A549 (cell line): ENCODE measurements at regions not wholly inside any gene's neighbourhood (a gene's known extent, or its start where the extent isn't known, plus 50 kb on each side); places are given as distances from the start of the nearest gene placed in this dataset.
A peak's percentile ranks its signal among the peaks of the same experiment; 100 is the strongest.

Source experiments
- ATAC-seq, 2 experiments: fragments of 200-7000 bp in 1 of 2; fragments of >200 bp in 1 of 2; cut with Nextera tagmentation in 1 of 2; cut with Tn5 transposase in 1 of 2; 3 replicates each; pipeline versions ENCODE4 v1.8.0 to v1.9.1; 2018 to 2020; ENCODE audit warnings: mild to moderate bottlenecking in 1 of 2, moderate library complexity in 1 of 2
- CTCF ChIA-PET: fragments of 300-600 bp; sonication (Branson Sonifier 250); formaldehyde crosslinking; extraction: SDS; loops from one replicate; lab custom pipeline; 2021; ENCODE audit warnings: antibody characterized with exemption, inconsistent platforms; lab: Yijun Ruan, JAX
- POLR2A ChIA-PET: fragments of 350-600 bp; formaldehyde crosslinking; extraction: SDS; loops from one replicate; lab custom pipeline; 2021; ENCODE audit warnings: antibody characterized with exemption, inconsistent platforms; lab: Yijun Ruan, JAX
- DNase-seq, 2 experiments: peaks; one replicate each; pipeline versions ENCODE4 v3.0.0 to v3.0.0-alpha.2; 2011 to 2016; ENCODE audit warnings: low read depth in 1 of 2, low spot score in 1 of 2
- FAIRE-seq: peaks from 2 replicates; lab custom pipeline; 2011; peaks lifted over from hg19 to GRCh38; lab: Jason Lieb, UNC
- H3K27ac ChIP-seq, 2 experiments: fragments of >200 bp; sonication (Bioruptor Twin); formaldehyde crosslinking; 3 replicates each; pipeline ENCODE4 v1.5.1; 2016 to 2017
- H3K4me1 ChIP-seq: fragments of >200 bp; sonication (Bioruptor Twin); formaldehyde crosslinking; 3 replicates; pipeline ENCODE4 v1.6.1; 2016
- H3K4me2 ChIP-seq: fragments of >200 bp; sonication (Bioruptor Twin); formaldehyde crosslinking; 3 replicates; pipeline ENCODE4 v1.6.1; 2016
- H3K4me3 ChIP-seq: fragments of >200 bp; sonication (Bioruptor Twin); formaldehyde crosslinking; 3 replicates; pipeline ENCODE4 v1.5.1; 2016
- H3K9me3 ChIP-seq: fragments of >200 bp; sonication (Bioruptor Twin); formaldehyde crosslinking; 3 replicates; pipeline ENCODE4 v1.6.1; 2016
- BHLHE40 ChIP-seq: IDR thresholded peaks from 2 replicates; pipeline ENCODE4 v1.6.1; 2012; ENCODE audit warnings: low read depth, low read length, inconsistent platforms
- CHD4 ChIP-seq: fragments of 200-600 bp; sonication (generic); IDR thresholded peaks from 2 replicates; pipeline ENCODE4 v1.6.1; 2016; ENCODE audit warnings: antibody characterized with exemption, mild to moderate bottlenecking, borderline replicate concordance
- EP300 ChIP-seq, 2 experiments: fragments of >200 bp; sonication (Bioruptor Twin); formaldehyde crosslinking; IDR thresholded peaks; 2 replicates in 1 of 2; 3 replicates in 1 of 2; pipeline ENCODE4 v1.6.1; 2016 to 2017
- ESRRA ChIP-seq: fragments of 150-350 bp; IDR thresholded peaks from 2 replicates; pipeline ENCODE4 v1.6.1; 2014; ENCODE audit warnings: mild to moderate bottlenecking, low read length, borderline replicate concordance
- FOXS1 ChIP-seq: fragments of 250-450 bp; sonication (Bioruptor Pico); IDR thresholded peaks from 2 replicates; pipeline ENCODE4 v1.5.0; 2020; ENCODE audit warnings: mild to moderate bottlenecking, moderate library complexity
- GATA3 ChIP-seq: IDR thresholded peaks from 2 replicates; pipeline ENCODE4 v1.6.1; 2012; ENCODE audit warnings: borderline replicate concordance
- HDAC2 ChIP-seq: fragments of 200-600 bp; sonication (generic); IDR thresholded peaks from 2 replicates; pipeline ENCODE4 v1.6.1; 2016
- JUN ChIP-seq, 2 experiments: fragments of >200 bp; sonication (Bioruptor Twin); formaldehyde crosslinking; IDR thresholded peaks; 2 replicates in 1 of 2; 3 replicates in 1 of 2; pipeline ENCODE4 v1.6.1; 2016 to 2017
- KDM1A ChIP-seq: fragments of 200-600 bp; sonication (generic); IDR thresholded peaks from 2 replicates; pipeline ENCODE4 v1.6.1; 2016; ENCODE audit warnings: low read depth, mild to moderate bottlenecking
- MAFK ChIP-seq: fragments of 450-650 bp; IDR thresholded peaks from 2 replicates; pipeline ENCODE4 v1.6.1; 2014; ENCODE audit not compliant: partially characterized antibody
- MAZ ChIP-seq: fragments of 150-350 bp; IDR thresholded peaks from 2 replicates; pipeline ENCODE4 v1.6.1; 2014; ENCODE audit warnings: antibody characterized with exemption, low read depth, low read length, borderline replicate concordance
- NR3C1 ChIP-seq: fragments of >200 bp; sonication (Bioruptor Twin); formaldehyde crosslinking; IDR thresholded peaks from 3 replicates; pipeline ENCODE4 v1.6.1; 2017
- RARB ChIP-seq: fragments of 250-450 bp; sonication (Bioruptor Pico); IDR thresholded peaks from 2 replicates; pipeline ENCODE4 v1.8.0; 2021; ENCODE audit warnings: mild to moderate bottlenecking, moderate library complexity
- RFX5 ChIP-seq: fragments of 450-650 bp; IDR thresholded peaks from 2 replicates; pipeline ENCODE4 v1.7.1; 2014; ENCODE audit warnings: antibody characterized with exemption, mild to moderate bottlenecking, moderate library complexity
- SREBF2 ChIP-seq: fragments of 450-650 bp; IDR thresholded peaks from 2 replicates; pipeline ENCODE4 v1.6.1; 2014; ENCODE audit warnings: mild to moderate bottlenecking, moderate library complexity
- TFCP2L1 ChIP-seq: fragments of 250-450 bp; sonication (Bioruptor Pico); IDR thresholded peaks from 2 replicates; pipeline ENCODE4 v1.5.0; 2021; ENCODE audit warnings: mild to moderate bottlenecking
- TP53 ChIP-seq: fragments of 250-450 bp; sonication (Bioruptor Pico); IDR thresholded peaks from 2 replicates; pipeline ENCODE4 v1.5.0; 2021; ENCODE audit warnings: mild to moderate bottlenecking, moderate library complexity
- ZSCAN20 ChIP-seq: fragments of 250-450 bp; sonication (Bioruptor Pico); IDR thresholded peaks from 2 replicates; pipeline ENCODE4 v1.8.0; 2022; ENCODE audit warnings: mild to moderate bottlenecking, moderate library complexity
- WGBS: methylation state at CpG from one replicate; pipeline ENCODE4 v1.1.6; 2017; ENCODE audit errors: missing lambda C conversion rate; 5-methylcytosine and 5-hydroxymethylcytosine counted together
- TF ChIP-seq, protein P1 (sequence below): fragments of 250-450 bp; sonication (Bioruptor Pico); IDR thresholded peaks from 2 replicates; pipeline ENCODE4 v1.5.0; 2021; ENCODE audit warnings: mild to moderate bottlenecking, moderate library complexity, borderline replicate concordance
- TF ChIP-seq, protein P2 (sequence below): IDR thresholded peaks from 2 replicates; pipeline ENCODE4 v1.6.1; 2012
- TF ChIP-seq, protein P3 (sequence below): fragments of >200 bp; sonication (Bioruptor Twin); formaldehyde crosslinking; IDR thresholded peaks from 2 replicates; pipeline ENCODE4 v1.6.1; 2016
- TF ChIP-seq, protein P4 (sequence below): IDR thresholded peaks from 2 replicates; pipeline ENCODE4 v1.6.1; 2012; ENCODE audit warnings: low read depth, borderline replicate concordance
- TF ChIP-seq, protein P5 (sequence below): fragments of 150-350 bp; IDR thresholded peaks from 2 replicates; pipeline ENCODE4 v1.6.1; 2014; ENCODE audit warnings: low read depth, mild to moderate bottlenecking, low read length

DNA sequence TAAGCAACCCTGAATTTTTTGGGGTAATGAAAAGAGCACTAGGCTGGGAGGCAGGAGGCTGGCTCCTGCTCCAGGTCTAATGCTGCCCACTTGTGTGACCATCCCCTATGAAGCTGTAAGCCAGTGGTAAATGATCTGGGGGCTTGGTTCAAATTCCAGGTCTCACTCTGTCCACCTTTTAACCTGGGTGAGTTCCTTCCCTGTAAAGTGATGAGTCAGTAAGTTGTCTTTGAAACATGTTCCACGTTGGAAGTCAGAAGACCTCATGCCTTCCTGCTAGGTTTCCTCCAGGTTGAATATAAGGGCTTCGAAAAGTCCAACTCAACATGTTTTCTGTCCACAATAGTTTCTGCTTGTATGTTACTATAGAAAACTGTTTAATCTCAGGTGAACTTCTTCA, 160.9 kb upstream of the MYT1L start:
- H3K4me1 ChIP-seq: no peaks in the 10 kb centered on the region
- TF ChIP-seq MAFK (peak; percentile 57), EP300 (IDR thresholded peaks at IDR 0.05) (no peak)
- TF ChIP-seq, all 56 proteins: peak for 1
- Histone ChIP-seq H3K4me2 (no peak overlapping the region), H3K4me3 (no peak overlapping the region), H3K27ac (no peak overlapping the region), H3K9me3 (peaks cover 2% of the 10 kb centered on the region; the same call in 1 of the 3 replicates)
- ChIA-PET POLR2A (no interaction called here), CTCF (no interaction called here)
- WGBS: 0% methylated on average over 2 of the region's 2 CpGs
- no peak for DNase-seq
- no peak for FAIRE-seq
- no peak for ATAC-seq

DNA sequence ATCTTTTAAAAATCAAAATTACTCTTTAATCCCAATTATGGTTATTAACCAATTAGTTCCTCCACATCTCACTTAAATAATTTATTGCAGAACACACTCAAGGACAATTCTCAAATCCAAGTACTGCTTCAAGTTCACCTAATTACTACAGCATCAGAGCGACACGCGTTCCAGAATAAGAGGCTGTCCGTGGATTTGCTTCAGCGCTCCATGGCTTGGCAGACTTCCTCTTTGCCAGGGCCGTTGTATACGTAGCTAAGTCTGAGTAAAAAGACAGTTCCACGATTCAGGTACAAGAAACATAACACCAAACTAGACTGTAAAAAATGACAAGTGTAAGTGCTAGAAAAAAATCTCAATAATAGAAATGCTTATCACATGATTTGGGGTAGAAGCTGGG, 153.2 kb upstream of the MYT1L start:
- no peak for FAIRE-seq
- Histone ChIP-seq H3K9me3 (no peaks in the 10 kb centered on the region), H3K27ac (no peak overlapping the region), H3K4me1 (no peaks in the 10 kb centered on the region), H3K4me2 (no peak overlapping the region), H3K4me3 (no peak overlapping the region)
- ChIA-PET CTCF (interaction anchor here (0.6 to 0.7 kb wide), 2 partner anchors 80 to 183 kb away, joined by 3 read pairs; no protein-coding TSS in a partner anchor), POLR2A (no interaction called here)
- DNase-seq: no peak
- no peak for ATAC-seq
- 36% methylated on average over 8 of the region's 8 CpGs for WGBS
- TF ChIP-seq ZSCAN20 (CRISPR knock-in tag): no peak
- TF ChIP-seq, protein P1, sequence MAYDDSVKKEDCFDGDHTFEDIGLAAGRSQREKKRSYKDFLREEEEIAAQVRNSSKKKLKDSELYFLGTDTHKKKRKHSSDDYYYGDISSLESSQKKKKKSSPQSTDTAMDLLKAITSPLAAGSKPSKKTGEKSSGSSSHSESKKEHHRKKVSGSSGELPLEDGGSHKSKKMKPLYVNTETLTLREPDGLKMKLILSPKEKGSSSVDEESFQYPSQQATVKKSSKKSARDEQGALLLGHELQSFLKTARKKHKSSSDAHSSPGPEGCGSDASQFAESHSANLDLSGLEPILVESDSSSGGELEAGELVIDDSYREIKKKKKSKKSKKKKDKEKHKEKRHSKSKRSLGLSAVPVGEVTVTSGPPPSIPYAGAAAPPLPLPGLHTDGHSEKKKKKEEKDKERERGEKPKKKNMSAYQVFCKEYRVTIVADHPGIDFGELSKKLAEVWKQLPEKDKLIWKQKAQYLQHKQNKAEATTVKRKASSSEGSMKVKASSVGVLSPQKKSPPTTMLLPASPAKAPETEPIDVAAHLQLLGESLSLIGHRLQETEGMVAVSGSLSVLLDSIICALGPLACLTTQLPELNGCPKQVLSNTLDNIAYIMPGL (CRISPR knock-in tag): no peak

DNA sequence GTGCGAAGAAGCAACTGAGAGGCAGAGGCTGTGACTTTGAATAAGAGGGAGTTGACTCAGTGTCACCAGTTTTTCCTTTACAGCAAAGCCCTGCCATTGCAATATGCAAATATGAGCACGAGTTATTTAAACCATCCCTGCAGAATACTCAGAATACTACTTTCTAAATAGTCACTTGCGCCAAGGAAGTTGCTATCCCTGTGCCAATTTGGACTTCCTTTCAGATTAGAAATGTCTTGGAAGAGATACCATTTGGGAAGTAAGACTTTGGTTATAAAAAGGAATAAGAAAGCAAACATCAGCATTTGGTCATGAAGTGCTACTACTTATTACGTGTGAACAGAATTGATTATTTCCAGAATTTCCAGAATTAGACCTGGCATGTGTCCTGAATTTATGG, 151.8 kb upstream of the MYT1L start:
- DNase-seq: no peak
- POLR2A ChIA-PET: no interaction called here
- no peaks in the 10 kb centered on the region for H3K9me3 ChIP-seq
- 3% methylated on average over 4 of the region's 4 CpGs for WGBS
- TF ChIP-seq, protein P2, sequence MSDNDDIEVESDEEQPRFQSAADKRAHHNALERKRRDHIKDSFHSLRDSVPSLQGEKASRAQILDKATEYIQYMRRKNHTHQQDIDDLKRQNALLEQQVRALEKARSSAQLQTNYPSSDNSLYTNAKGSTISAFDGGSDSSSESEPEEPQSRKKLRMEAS: no peak
- TF ChIP-seq CHD4: no peak
- no peak for TF ChIP-seq FOXS1 (CRISPR knock-in tag)
- no peak for TF ChIP-seq MAZ
- no peak for TF ChIP-seq RARB (CRISPR knock-in tag)
- no peak for TF ChIP-seq NR3C1
- no peak overlapping the region for H3K27ac ChIP-seq
- FAIRE-seq: no peak
- ATAC-seq: no peak
- H3K4me2 ChIP-seq: no peak overlapping the region
- CTCF ChIA-PET: interaction anchor here (0.7 to 0.9 kb wide), 2 partner anchors 20 to 527 kb away, joined by 3 read pairs; no protein-coding TSS in a partner anchor
- H3K4me3 ChIP-seq: no peak overlapping the region
- no peaks in the 10 kb centered on the region for H3K4me1 ChIP-seq

DNA sequence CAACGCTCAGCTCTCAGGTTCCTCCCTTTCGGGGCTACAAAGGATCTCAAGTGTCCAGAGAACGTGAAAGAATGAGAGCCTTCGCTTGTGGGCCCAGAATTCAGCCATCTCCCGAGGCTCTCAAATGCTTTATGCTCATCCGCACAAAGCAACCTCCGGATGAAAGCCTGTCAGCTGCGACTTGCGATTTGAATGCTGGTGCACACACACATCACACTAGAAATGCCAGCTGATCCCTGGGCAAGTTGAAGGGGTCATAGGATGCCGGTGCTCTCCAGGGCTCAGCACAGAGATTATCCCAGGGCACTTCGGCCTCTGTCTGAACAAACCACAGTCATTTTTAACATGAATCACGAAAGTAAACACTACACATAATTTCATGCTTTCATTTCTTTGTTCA, 141.8 kb upstream of the MYT1L start:
- H3K4me1 ChIP-seq: no peaks in the 10 kb centered on the region
- TF ChIP-seq ZSCAN20 (CRISPR knock-in tag) (no peak), HDAC2 (no peak), GATA3 (no peak), MAZ (no peak), BHLHE40 (no peak)
- TF ChIP-seq, protein P3, sequence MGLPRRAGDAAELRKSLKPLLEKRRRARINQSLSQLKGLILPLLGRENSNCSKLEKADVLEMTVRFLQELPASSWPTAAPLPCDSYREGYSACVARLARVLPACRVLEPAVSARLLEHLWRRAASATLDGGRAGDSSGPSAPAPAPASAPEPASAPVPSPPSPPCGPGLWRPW: no peak
- TF ChIP-seq, protein P2: no peak
- no peak overlapping the region for H3K4me3 ChIP-seq
- ATAC-seq (no peak), DNase-seq (no peak), FAIRE-seq (no peak)
- ChIA-PET POLR2A (no interaction called here), CTCF (no interaction called here)
- 31% methylated on average over 12 of the region's 12 CpGs for WGBS
- H3K4me2 ChIP-seq: no peak overlapping the region
- H3K9me3 ChIP-seq: no peaks in the 10 kb centered on the region
- no peak overlapping the region for H3K27ac ChIP-seq

DNA sequence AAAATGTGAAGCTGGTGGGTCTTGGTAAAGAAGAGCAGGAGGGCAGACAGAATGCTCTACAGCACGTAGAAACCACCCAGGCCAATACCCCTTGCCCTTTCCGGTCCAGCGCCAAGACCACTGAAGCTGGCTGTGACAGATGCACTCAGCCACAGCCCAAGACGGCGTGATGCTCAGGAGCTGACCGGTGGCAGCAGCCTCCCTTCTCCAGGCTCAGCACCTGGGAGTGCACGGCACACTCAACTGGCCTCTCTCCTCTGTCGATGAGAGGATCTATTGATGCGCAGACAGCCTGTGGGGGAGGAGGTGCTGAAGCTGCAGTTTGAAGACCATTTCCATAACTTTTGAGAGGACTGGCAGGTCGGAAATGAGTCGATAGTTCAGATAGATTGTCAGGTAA, 141.0 kb upstream of the MYT1L start:
- POLR2A ChIA-PET: no interaction called here
- no peak overlapping the region for H3K4me3 ChIP-seq
- ATAC-seq (0 out of 6 replicates have a peak, but pooled peaks of 1 of the 2 experiments have one; percentile 19), FAIRE-seq (no peak), DNase-seq (no peak)
- no peaks in the 10 kb centered on the region for H3K4me1 ChIP-seq
- CTCF ChIA-PET: no interaction called here
- H3K4me2 ChIP-seq: no peak overlapping the region
- no peaks in the 10 kb centered on the region for H3K9me3 ChIP-seq
- no peak overlapping the region for H3K27ac ChIP-seq
- WGBS: 31% methylated on average over 11 of the region's 11 CpGs
- TF ChIP-seq, protein P4, sequence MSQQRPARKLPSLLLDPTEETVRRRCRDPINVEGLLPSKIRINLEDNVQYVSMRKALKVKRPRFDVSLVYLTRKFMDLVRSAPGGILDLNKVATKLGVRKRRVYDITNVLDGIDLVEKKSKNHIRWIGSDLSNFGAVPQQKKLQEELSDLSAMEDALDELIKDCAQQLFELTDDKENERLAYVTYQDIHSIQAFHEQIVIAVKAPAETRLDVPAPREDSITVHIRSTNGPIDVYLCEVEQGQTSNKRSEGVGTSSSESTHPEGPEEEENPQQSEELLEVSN: no peak
- TF ChIP-seq ESRRA (no peak), TFCP2L1 (no peak), CHD4 (no peak), JUN (IDR thresholded peaks at IDR 0.05) (no peak), RFX5 (no peak), SREBF2 (no peak), KDM1A (no peak), MAZ (no peak), NR3C1 (no peak), TP53 (CRISPR knock-in tag) (no peak)
- TF ChIP-seq, protein P5, sequence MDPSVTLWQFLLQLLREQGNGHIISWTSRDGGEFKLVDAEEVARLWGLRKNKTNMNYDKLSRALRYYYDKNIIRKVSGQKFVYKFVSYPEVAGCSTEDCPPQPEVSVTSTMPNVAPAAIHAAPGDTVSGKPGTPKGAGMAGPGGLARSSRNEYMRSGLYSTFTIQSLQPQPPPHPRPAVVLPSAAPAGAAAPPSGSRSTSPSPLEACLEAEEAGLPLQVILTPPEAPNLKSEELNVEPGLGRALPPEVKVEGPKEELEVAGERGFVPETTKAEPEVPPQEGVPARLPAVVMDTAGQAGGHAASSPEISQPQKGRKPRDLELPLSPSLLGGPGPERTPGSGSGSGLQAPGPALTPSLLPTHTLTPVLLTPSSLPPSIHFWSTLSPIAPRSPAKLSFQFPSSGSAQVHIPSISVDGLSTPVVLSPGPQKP: no peak
